ENCODE measurements at regions not wholly inside any gene's neighbourhood (a gene's known extent, or its start where the extent isn't known, plus 50 kb on each side); places are given as distances from the start of the nearest gene placed in this dataset.

DNA sequence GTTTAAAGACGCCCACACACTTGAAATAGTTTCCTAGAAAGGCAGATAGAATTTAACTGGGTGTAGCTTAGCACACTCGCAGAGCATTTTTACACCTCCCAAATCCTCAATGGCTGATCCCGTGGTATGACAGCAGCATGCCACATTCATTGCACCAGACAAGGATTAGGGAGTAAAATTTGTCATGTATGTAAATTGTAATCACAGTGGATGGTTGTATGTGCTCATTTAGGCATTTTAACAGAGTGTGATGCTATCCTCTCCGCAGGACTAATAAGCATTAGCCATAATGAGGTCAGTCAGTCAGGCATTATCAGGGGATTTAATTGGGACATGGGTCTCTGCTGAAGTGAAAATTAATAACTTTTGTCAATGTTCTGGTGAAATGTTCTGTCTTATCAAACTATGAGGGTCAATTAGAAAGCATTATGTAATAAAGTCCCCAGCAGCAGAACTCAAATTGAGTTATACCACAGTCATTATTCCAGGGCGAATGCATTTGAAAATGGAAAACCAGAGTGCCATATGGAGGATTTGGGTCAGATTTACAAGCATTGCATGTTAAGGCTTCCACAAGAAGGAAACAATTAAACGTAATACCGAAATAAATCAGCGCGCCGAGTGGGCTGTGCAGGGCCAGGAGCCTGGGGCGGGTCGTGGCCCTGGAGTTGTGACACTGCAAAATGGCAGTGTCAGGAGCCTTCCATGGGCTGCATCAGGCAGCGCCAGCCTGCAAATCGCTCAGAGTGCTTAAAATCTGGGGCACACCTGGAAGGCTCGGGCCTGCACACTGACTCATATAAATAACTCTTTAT, 602.2 kb downstream of the BNC2 start:
- Histone ChIP-seq H3K4me3 (ENCODE audit: low read length) (no peak overlapping the region), H3K4me1 (ENCODE audit: insufficient read depth, low read length) (no peaks in the 10 kb centered on the region), H3K9me3 (ENCODE audit: control insufficient read depth in 1 of 2, insufficient read depth in 1 of 2, low read length in 2 of 2) (peaks cover 0 to 7% of the 10 kb centered on the region in 2 experiments), H3K27ac (ENCODE audit: low read depth in 1 of 2, low read length in 2 of 2) (no peak overlapping the region), H3K36me3 (ENCODE audit: insufficient read depth, low read length) (no peaks in the 10 kb centered on the region), H3K27me3 (ENCODE audit: control insufficient read depth in 1 of 2, insufficient read depth in 2 of 2, low read length in 2 of 2) (no peaks in the 10 kb centered on the region)
- DNase-seq (no peak), ATAC-seq (ENCODE audit: poor library complexity) (no peak)
- no peaks in the 10 kb centered on the region for H3K27me3 Mint-ChIP-seq
- POLR2A ChIA-PET, result no interaction called here
- no peak overlapping the region for H3K4me3 Mint-ChIP-seq
- H3K4me1 Mint-ChIP-seq (ENCODE audit: low read depth), result no peaks in the 10 kb centered on the region
- no peaks in the 10 kb centered on the region for H3K9me3 Mint-ChIP-seq
- no peak for TF ChIP-seq CTCF (IDR thresholded peaks at IDR 0.05)
- intact Hi-C loops (cut with DNase I, micrococcal nuclease), result no loop called here
- no peaks in the 10 kb centered on the region for H3K36me3 Mint-ChIP-seq (ENCODE audit: low read depth)
- CTCF ChIA-PET, result no interaction called here
- H3K27ac Mint-ChIP-seq, result no peak overlapping the region

- intact Hi-C loops (cut with DNase I, micrococcal nuclease), result loop anchor here in 1 of 2 experiments (10.0 kb wide), 1 partner anchor 63 kb away; no protein-coding TSS in a partner anchor
- H3K4me1 Mint-ChIP-seq (ENCODE audit: low read depth), result no peaks in the 10 kb centered on the region
- Histone ChIP-seq H3K36me3 (ENCODE audit: insufficient read depth, low read length) (no peaks in the 10 kb centered on the region), H3K27ac (ENCODE audit: low read depth in 1 of 2, low read length in 2 of 2) (no peak overlapping the region), H3K4me3 (ENCODE audit: low read length) (no peak overlapping the region), H3K9me3 (ENCODE audit: control insufficient read depth in 1 of 2, insufficient read depth in 1 of 2, low read length in 2 of 2) (peaks cover 0 to 8% of the 10 kb centered on the region in 2 experiments), H3K27me3 (ENCODE audit: control insufficient read depth in 1 of 2, insufficient read depth in 2 of 2, low read length in 2 of 2) (no peaks in the 10 kb centered on the region), H3K4me1 (ENCODE audit: insufficient read depth, low read length) (no peaks in the 10 kb centered on the region)
- no peak for DNase-seq
- ATAC-seq (ENCODE audit: poor library complexity), result no peak
- POLR2A ChIA-PET, result no interaction called here
- no peak overlapping the region for H3K4me3 Mint-ChIP-seq
- no peak overlapping the region for H3K27ac Mint-ChIP-seq
- no peak for TF ChIP-seq CTCF (IDR thresholded peaks at IDR 0.05)
- H3K27me3 Mint-ChIP-seq, result no peaks in the 10 kb centered on the region
- no peaks in the 10 kb centered on the region for H3K36me3 Mint-ChIP-seq (ENCODE audit: low read depth)
- no peaks in the 10 kb centered on the region for H3K9me3 Mint-ChIP-seq
- CTCF ChIA-PET, result no interaction called here
Measured at GRCh38 chr9:16271967-16272366, 598.5 kb downstream of the BNC2 start.

GRCh38 chr9:16272776-16273175, 597.7 kb downstream of the BNC2 start:
- intact Hi-C loops (cut with DNase I, micrococcal nuclease), result loop anchor here in 1 of 2 experiments (10.0 kb wide), 1 partner anchor 62 kb away; no protein-coding TSS in a partner anchor
- no peak overlapping the region for H3K27ac Mint-ChIP-seq
- no peaks in the 10 kb centered on the region for H3K4me1 Mint-ChIP-seq (ENCODE audit: low read depth)

More at GRCh38 chr9:16272776-16273175, 597.7 kb downstream of the BNC2 start:
- no peak overlapping the region for H3K4me3 ChIP-seq (ENCODE audit: low read length)
- no peaks in the 10 kb centered on the region for H3K27me3 ChIP-seq (ENCODE audit: control insufficient read depth in 1 of 2, insufficient read depth in 2 of 2, low read length in 2 of 2)
- no peak overlapping the region for H3K4me3 Mint-ChIP-seq
- no peaks in the 10 kb centered on the region for H3K4me1 ChIP-seq (ENCODE audit: insufficient read depth, low read length)
- no peak for DNase-seq
- no peak overlapping the region for H3K27ac ChIP-seq (ENCODE audit: low read depth in 1 of 2, low read length in 2 of 2)
- no peaks in the 10 kb centered on the region for H3K36me3 ChIP-seq (ENCODE audit: insufficient read depth, low read length)
- H3K9me3 ChIP-seq (ENCODE audit: control insufficient read depth in 1 of 2, insufficient read depth in 1 of 2, low read length in 2 of 2), result peaks cover 0 to 12% of the 10 kb centered on the region in 2 experiments
- TF ChIP-seq CTCF (IDR thresholded peaks at IDR 0.05), result no peak
- CTCF ChIA-PET, result no interaction called here
- H3K27me3 Mint-ChIP-seq, result no peaks in the 10 kb centered on the region
- no peaks in the 10 kb centered on the region for H3K9me3 Mint-ChIP-seq
- no peak for ATAC-seq (ENCODE audit: poor library complexity)
- POLR2A ChIA-PET, result no interaction called here
- H3K36me3 Mint-ChIP-seq (ENCODE audit: low read depth), result no peaks in the 10 kb centered on the region

Data from CD4-positive, alpha-beta T cell (primary cell).